ENCODE measurements at regions not wholly inside any gene's neighbourhood (a gene's known extent, or its start where the extent isn't known, plus 50 kb on each side); places are given as distances from the start of the nearest gene placed in this dataset.
"Not testable (repeated sequence)": the region's sequence is repeated elsewhere in the genome, so short reads cannot be mapped to it uniquely, and the experiment has no call there.

GRCh38 chr15:20144333-20145036, 397.1 kb downstream of the GOLGA6L6 start:
- H3K27me3 ChIP-seq (ENCODE audit: low read length); H3K9me3 ChIP-seq (ENCODE audit: low read length); H2AFZ ChIP-seq (ENCODE audit: low read length); H4K20me1 ChIP-seq (ENCODE audit: low read length); H3K36me3 ChIP-seq (ENCODE audit: low read depth, low read length); H3K4me2 ChIP-seq (ENCODE audit: low read length); intact Hi-C loops (cut with micrococcal nuclease); H3K9ac ChIP-seq (ENCODE audit: low read length); ATAC-seq; H3K79me2 ChIP-seq (ENCODE audit: low read length); POLR2A ChIA-PET (ENCODE audit: unreplicated experiment); H3K4me1 ChIP-seq (ENCODE audit: insufficient read depth, low read length); H3K4me3 ChIP-seq (ENCODE audit: low read length); H3F3A ChIP-seq (ENCODE audit: low read length, unreplicated experiment); BruUV-seq (replicated peaks); DNase-seq; CTCF ChIA-PET; H3K27ac ChIP-seq (ENCODE audit: low read length); H3K9me2 ChIP-seq (replicated peaks; ENCODE audit: low read length): not testable (repeated sequence)

DNA sequence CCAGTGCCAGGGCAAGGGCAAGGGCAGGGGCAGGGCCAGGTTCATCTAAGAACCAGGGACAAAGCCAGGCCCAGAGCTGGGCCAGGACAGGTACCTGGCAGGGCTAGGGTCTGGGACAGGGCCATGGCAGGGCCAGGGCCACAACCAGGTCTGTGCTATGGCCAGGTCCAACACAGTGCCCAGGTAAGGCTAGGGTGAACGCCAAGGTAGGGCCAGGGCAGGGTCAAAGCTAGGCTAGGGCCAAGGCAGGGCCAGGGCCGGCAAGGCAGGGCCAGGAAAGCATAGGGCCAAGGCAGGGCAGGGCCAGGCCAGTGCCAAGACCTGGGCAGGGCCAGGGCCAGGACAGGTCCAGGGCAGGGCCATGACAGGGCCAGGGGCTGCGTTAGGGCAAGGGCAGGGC, 398.7 kb downstream of the GOLGA6L6 start:
- BruUV-seq (replicated peaks); H3K79me2 ChIP-seq (ENCODE audit: low read length); H3K9me2 ChIP-seq (replicated peaks; ENCODE audit: low read length); H3F3A ChIP-seq (ENCODE audit: low read length, unreplicated experiment); H3K27me3 ChIP-seq (ENCODE audit: low read length); DNase-seq; H4K20me1 ChIP-seq (ENCODE audit: low read length); H3K36me3 ChIP-seq (ENCODE audit: low read depth, low read length); H2AFZ ChIP-seq (ENCODE audit: low read length); intact Hi-C loops (cut with micrococcal nuclease); H3K4me2 ChIP-seq (ENCODE audit: low read length); CTCF ChIA-PET; ATAC-seq; H3K4me1 ChIP-seq (ENCODE audit: insufficient read depth, low read length); H3K4me3 ChIP-seq (ENCODE audit: low read length); POLR2A ChIA-PET (ENCODE audit: unreplicated experiment); H3K9ac ChIP-seq (ENCODE audit: low read length); H3K27ac ChIP-seq (ENCODE audit: low read length); H3K9me3 ChIP-seq (ENCODE audit: low read length): not testable (repeated sequence)

DNA sequence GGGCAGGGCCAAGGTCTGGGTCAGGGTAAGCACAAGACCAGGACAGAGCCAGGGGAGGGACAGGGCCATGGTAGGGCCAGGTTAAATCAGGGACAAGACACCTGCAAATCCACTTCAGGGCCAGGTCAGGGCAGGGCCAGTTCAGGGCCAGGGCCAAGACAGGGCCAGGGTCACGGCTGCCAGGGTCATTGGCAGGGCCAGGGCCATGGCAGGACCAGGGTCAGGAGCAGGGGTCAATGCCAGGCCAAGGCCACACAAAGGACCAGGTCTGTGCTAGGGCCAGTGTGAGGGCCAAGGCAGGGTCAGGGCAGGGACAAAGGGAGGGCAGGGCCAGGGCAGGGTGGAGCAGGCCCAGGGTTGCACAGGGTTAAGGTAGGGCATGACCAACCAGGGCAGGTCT, 399.2 kb downstream of the GOLGA6L6 start:
- BruUV-seq (replicated peaks); POLR2A ChIA-PET (ENCODE audit: unreplicated experiment); intact Hi-C loops (cut with micrococcal nuclease): not testable (repeated sequence)

DNA sequence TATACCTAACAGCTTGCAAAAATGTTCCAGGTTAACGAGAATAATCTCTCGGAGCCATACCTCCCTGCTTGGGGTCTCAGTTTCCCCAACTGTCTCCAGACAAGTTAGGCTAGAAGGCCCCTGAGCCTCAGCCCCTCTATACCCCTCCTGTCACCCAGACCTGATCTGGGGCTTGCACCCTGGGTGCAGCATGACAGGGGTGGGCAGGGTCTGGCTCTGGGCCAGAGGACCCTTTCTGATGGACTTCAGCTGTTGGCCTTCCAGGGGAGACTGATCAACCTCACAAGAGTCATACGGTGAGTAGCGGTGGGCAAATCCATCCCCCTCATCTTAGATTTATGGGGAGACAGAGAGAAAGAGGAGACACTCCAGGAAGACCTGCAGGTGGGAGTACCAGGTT, 416.9 kb downstream of the GOLGA6L6 start:
- intact Hi-C loops (cut with micrococcal nuclease); H3K27me3 ChIP-seq (ENCODE audit: low read length); H3K27ac ChIP-seq (ENCODE audit: low read length); H3K9me3 ChIP-seq (ENCODE audit: low read length); H4K20me1 ChIP-seq (ENCODE audit: low read length); BruUV-seq (replicated peaks); DNase-seq; H3K4me2 ChIP-seq (ENCODE audit: low read length); H3K36me3 ChIP-seq (ENCODE audit: low read depth, low read length); H3F3A ChIP-seq (ENCODE audit: low read length, unreplicated experiment); H3K4me1 ChIP-seq (ENCODE audit: insufficient read depth, low read length); H3K9me2 ChIP-seq (replicated peaks; ENCODE audit: low read length); H3K79me2 ChIP-seq (ENCODE audit: low read length); POLR2A ChIA-PET (ENCODE audit: unreplicated experiment); ATAC-seq; H3K4me3 ChIP-seq (ENCODE audit: low read length); H3K9ac ChIP-seq (ENCODE audit: low read length); CTCF ChIA-PET; H2AFZ ChIP-seq (ENCODE audit: low read length): not testable (repeated sequence)

More for the DNA sequence above, 399.2 kb downstream of the GOLGA6L6 start:
- H3K79me2 ChIP-seq (ENCODE audit: low read length); H3K9me2 ChIP-seq (replicated peaks; ENCODE audit: low read length); H3K4me3 ChIP-seq (ENCODE audit: low read length); H3K27me3 ChIP-seq (ENCODE audit: low read length); H3K36me3 ChIP-seq (ENCODE audit: low read depth, low read length); H3K9ac ChIP-seq (ENCODE audit: low read length); H3K4me2 ChIP-seq (ENCODE audit: low read length); H2AFZ ChIP-seq (ENCODE audit: low read length); H3K4me1 ChIP-seq (ENCODE audit: insufficient read depth, low read length); ATAC-seq; DNase-seq; H3K9me3 ChIP-seq (ENCODE audit: low read length); CTCF ChIA-PET; H3K27ac ChIP-seq (ENCODE audit: low read length); H3F3A ChIP-seq (ENCODE audit: low read length, unreplicated experiment); H4K20me1 ChIP-seq (ENCODE audit: low read length): not testable (repeated sequence)

DNA sequence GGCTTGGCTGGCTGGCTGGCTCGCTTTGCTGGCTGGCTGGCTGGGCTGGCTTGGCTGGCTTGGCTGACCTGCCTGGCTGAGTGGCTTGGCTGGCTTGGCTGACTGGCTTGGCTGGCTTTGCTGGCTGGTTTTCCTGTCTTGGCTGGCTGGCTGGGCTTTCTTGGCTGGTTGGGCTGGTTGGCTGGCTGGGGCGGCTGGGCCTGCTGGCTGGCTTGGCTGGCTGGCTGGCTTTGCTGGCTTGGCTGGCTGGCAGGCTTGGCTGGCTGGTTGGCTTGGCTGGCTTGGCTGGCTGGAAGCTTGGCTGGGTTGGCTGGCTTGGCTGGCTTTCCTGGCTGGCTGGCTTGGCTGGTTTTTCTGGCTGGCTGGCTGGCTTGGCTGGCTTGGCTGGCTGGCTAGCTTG, 435.6 kb downstream of the GOLGA6L6 start:
- ChIA-PET CTCF (no interaction called here), POLR2A (ENCODE audit: unreplicated experiment) (no interaction called here)
- H3K4me2 ChIP-seq (ENCODE audit: low read length), result no peak overlapping the region
- H3K4me3 ChIP-seq (ENCODE audit: low read length), result no peak overlapping the region
- intact Hi-C loops (cut with micrococcal nuclease), result no loop called here
- ATAC-seq (no peak), DNase-seq (no peak)
- no peaks in the 10 kb centered on the region for H3K27me3 ChIP-seq (ENCODE audit: low read length)
- H3K79me2 ChIP-seq (ENCODE audit: low read length), result no peaks in the 10 kb centered on the region
- no TSS peak for BruUV-seq (replicated peaks)
- no peaks in the 10 kb centered on the region for H3K4me1 ChIP-seq (ENCODE audit: insufficient read depth, low read length)
- no peaks in the 10 kb centered on the region for H3F3A ChIP-seq (ENCODE audit: low read length, unreplicated experiment)
- H3K9ac ChIP-seq (ENCODE audit: low read length), result no peak overlapping the region
- H3K9me3 ChIP-seq (ENCODE audit: low read length), result no peaks in the 10 kb centered on the region
- H3K9me2 ChIP-seq (replicated peaks; ENCODE audit: low read length), result no peaks in the 10 kb centered on the region
- TF ChIP-seq, protein P1, sequence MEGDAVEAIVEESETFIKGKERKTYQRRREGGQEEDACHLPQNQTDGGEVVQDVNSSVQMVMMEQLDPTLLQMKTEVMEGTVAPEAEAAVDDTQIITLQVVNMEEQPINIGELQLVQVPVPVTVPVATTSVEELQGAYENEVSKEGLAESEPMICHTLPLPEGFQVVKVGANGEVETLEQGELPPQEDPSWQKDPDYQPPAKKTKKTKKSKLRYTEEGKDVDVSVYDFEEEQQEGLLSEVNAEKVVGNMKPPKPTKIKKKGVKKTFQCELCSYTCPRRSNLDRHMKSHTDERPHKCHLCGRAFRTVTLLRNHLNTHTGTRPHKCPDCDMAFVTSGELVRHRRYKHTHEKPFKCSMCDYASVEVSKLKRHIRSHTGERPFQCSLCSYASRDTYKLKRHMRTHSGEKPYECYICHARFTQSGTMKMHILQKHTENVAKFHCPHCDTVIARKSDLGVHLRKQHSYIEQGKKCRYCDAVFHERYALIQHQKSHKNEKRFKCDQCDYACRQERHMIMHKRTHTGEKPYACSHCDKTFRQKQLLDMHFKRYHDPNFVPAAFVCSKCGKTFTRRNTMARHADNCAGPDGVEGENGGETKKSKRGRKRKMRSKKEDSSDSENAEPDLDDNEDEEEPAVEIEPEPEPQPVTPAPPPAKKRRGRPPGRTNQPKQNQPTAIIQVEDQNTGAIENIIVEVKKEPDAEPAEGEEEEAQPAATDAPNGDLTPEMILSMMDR (conservative IDR thresholded peaks at IDR 0.05; ENCODE audit: low read depth, low read length), result no peak
- no peak for TF ChIP-seq EZH2phosphoT487 (IDR thresholded peaks at IDR 0.05; ENCODE audit: borderline replicate concordance, low read length)
- TF ChIP-seq EZH2 (IDR thresholded peaks at IDR 0.05; ENCODE audit: low read length, unreplicated experiment), result no peak
- no peaks in the 10 kb centered on the region for H4K20me1 ChIP-seq (ENCODE audit: low read length)
- H2AFZ ChIP-seq (ENCODE audit: low read length), result no peak overlapping the region
- no peak overlapping the region for H3K27ac ChIP-seq (ENCODE audit: low read length)
- H3K36me3 ChIP-seq (ENCODE audit: low read depth, low read length), result no peaks in the 10 kb centered on the region
